GM04504 (cell line): ENCODE measurements at regions not wholly inside any gene's neighbourhood (a gene's known extent, or its start where the extent isn't known, plus 50 kb on each side); places are given as distances from the start of the nearest gene placed in this dataset.
A peak's percentile ranks its signal among the peaks of the same experiment; 100 is the strongest.

ENCODE experiments used
- DNase-seq: peaks from one replicate; pipeline ENCODE4 v3.0.0-alpha.2; 2012; ENCODE audit warnings: low read depth

- peak; percentile 88 for DNase-seq
Measured at GRCh38 chr13:33953203-33953602, 135.3 kb downstream of the RFC3 start.

- no peak for DNase-seq
Measured at GRCh38 chr13:33953781-33954180, 135.8 kb downstream of the RFC3 start.

GRCh38 chr13:33956346-33956745, 138.4 kb downstream of the RFC3 start:
- no peak for DNase-seq

- DNase-seq: no peak
Measured at GRCh38 chr13:33957497-33957905, 139.6 kb downstream of the RFC3 start.

- DNase-seq: no peak
Measured at GRCh38 chr13:33958964-33959363, 141.0 kb downstream of the RFC3 start.

- DNase-seq: no peak
Measured at GRCh38 chr13:33963134-33963533, 145.2 kb downstream of the RFC3 start.

GRCh38 chr13:33963895-33964294, 145.9 kb downstream of the RFC3 start:
- no peak for DNase-seq

- no peak for DNase-seq
Measured at GRCh38 chr13:33968520-33969507, 150.9 kb downstream of the RFC3 start.

GRCh38 chr13:33970746-33971561, 153.0 kb downstream of the RFC3 start:
- no peak for DNase-seq

GRCh38 chr13:33971562-33971819, 153.5 kb downstream of the RFC3 start:
- DNase-seq: no peak

- DNase-seq: no peak
Measured at GRCh38 chr13:33973194-33973593, 155.2 kb downstream of the RFC3 start.

GRCh38 chr13:33976965-33977364, 159.0 kb downstream of the RFC3 start:
- DNase-seq: no peak

- no peak for DNase-seq
Measured at GRCh38 chr13:33978653-33979052, 160.7 kb downstream of the RFC3 start.

GRCh38 chr13:33992881-33993336, 175.0 kb downstream of the RFC3 start:
- no peak for DNase-seq

GRCh38 chr13:33994198-33994597, 176.2 kb downstream of the RFC3 start:
- DNase-seq: no peak

- DNase-seq: no peak
Measured at GRCh38 chr13:33994826-33995502, 177.0 kb downstream of the RFC3 start.

GRCh38 chr13:33996636-33997035, 178.7 kb downstream of the RFC3 start:
- no peak for DNase-seq

- DNase-seq: no peak
Measured at GRCh38 chr13:33997574-33997973, 179.6 kb downstream of the RFC3 start.

GRCh38 chr13:33999811-34000605, 182.1 kb downstream of the RFC3 start:
- no peak for DNase-seq

- no peak for DNase-seq
Measured at GRCh38 chr13:34000955-34001354, 183.0 kb downstream of the RFC3 start.

GRCh38 chr13:34001389-34001788, 183.4 kb downstream of the RFC3 start:
- no peak for DNase-seq

- no peak for DNase-seq
Measured at GRCh38 chr13:34002141-34002540, 184.2 kb downstream of the RFC3 start.
